ENCODE measurements at regions not wholly inside any gene's neighbourhood (a gene's known extent, or its start where the extent isn't known, plus 50 kb on each side); places are given as distances from the start of the nearest gene placed in this dataset.

- no peak for DNase-seq
Measured at GRCh38 chr6:47924001-47924400, 142.2 kb downstream of the OPN5 start.

- no peak for DNase-seq
Measured at GRCh38 chr6:47922391-47922790, 140.6 kb downstream of the OPN5 start.

GRCh38 chr6:47919875-47920274 is 138.0 kb downstream of the OPN5 start:
- no peak for DNase-seq

GRCh38 chr6:47917811-47918210 is 136.0 kb downstream of the OPN5 start:
- DNase-seq, result no peak

GRCh38 chr6:47917202-47917601 is 135.4 kb downstream of the OPN5 start:
- no peak for DNase-seq

- no peak for DNase-seq
Measured at GRCh38 chr6:47915017-47915416, 133.2 kb downstream of the OPN5 start.

GRCh38 chr6:47908271-47908670 is 126.4 kb downstream of the OPN5 start:
- no peak for DNase-seq

- DNase-seq, result no peak
Measured at GRCh38 chr6:47905717-47906116, 123.9 kb downstream of the OPN5 start.

- no peak for DNase-seq
Measured at GRCh38 chr6:47897247-47897646, 115.4 kb downstream of the OPN5 start.

GRCh38 chr6:47890326-47890875 is 108.6 kb downstream of the OPN5 start:
- DNase-seq, result no peak

- DNase-seq, result no peak
Measured at GRCh38 chr6:47879015-47879414, 97.2 kb downstream of the OPN5 start.

Data from inflammatory macrophage treated with lipopolysaccharide for 4 hours (primary cell).